Glomerular visceral epithelial cell (primary cell): ENCODE measurements at regions not wholly inside any gene's neighbourhood (a gene's known extent, or its start where the extent isn't known, plus 50 kb on each side); places are given as distances from the start of the nearest gene placed in this dataset.
A peak's percentile ranks its signal among the peaks of the same experiment; 100 is the strongest.

Experiments used
- DNase-seq: peaks from one replicate; pipeline ENCODE4 v3.0.0-alpha.2; 2016; ENCODE audit errors: extremely low spot score

- peak; percentile 49 for DNase-seq
Measured at GRCh38 chr5:74576941-74577456, 63.5 kb downstream of the ENC1 start.

- peak; percentile 84 for DNase-seq
Measured at GRCh38 chr5:74575741-74576538, 64.6 kb downstream of the ENC1 start.

GRCh38 chr5:74570250-74570649 is 70.3 kb downstream of the ENC1 start:
- DNase-seq: no peak

DNA sequence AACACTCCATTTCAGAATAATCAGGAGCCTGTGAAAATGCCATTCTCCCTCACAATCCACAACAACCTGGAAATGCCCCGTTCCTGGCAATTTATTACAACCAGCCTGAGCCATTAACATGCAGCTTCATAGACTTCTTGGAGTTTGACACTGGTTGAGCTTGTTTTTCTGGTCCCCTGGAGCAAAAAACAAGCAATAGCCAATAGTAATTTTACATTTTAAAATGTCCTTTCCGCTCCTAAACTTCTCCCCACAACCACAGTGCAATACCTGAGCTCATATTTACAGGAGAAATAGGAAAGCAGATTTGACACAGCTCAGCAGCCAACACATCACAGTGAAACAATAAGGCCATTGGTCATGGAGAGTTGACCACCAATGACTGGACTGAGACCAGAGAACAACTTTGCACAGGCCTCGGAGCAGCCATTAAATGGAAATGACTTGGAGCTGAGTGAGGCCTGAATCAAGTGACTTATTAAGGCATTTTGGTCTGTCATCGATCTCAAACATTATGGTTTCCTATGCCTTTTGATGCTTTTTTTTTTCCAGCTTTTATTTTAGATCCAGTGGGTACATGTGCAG is 73.0 kb downstream of the ENC1 start:
- DNase-seq: no peak

DNA sequence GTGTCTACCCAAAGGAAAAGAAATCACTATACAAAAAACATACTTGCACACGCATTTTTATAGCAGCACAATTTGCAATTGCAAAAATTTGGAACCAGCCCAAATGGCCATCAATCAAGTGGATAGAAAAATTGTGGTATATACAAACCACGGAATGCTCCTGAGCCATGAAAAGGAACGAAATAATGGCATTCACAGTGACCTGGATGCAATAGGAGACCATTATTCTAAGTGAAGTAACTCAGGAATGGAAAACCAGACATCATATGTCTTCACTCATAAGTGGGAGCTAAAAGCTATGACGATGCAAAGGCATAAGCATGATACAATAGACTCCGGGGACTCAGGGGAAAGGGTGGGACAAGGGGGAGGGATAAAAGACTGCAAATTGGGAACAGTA is 78.4 kb downstream of the ENC1 start:
- peak; percentile 59 for DNase-seq

DNA sequence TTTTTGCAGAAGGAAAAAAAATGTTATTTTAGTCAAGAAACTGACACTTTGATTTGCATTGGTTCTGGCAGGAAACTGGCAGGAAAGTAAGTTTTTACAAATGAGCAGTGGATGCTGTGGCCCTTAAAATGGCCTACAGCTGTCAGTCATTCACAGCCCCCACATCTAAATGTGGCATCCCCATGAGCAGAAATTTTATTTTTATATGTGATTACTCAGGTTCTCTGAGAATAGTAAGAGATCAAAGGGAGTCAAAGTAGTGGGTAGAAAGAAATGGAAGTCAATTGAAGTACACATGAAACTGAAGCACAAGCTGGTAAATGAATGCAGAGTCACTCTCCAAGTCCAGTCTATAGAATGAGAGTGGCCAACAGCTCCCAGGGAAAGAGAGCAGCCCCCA is 80.3 kb downstream of the ENC1 start:
- DNase-seq: no peak

DNA sequence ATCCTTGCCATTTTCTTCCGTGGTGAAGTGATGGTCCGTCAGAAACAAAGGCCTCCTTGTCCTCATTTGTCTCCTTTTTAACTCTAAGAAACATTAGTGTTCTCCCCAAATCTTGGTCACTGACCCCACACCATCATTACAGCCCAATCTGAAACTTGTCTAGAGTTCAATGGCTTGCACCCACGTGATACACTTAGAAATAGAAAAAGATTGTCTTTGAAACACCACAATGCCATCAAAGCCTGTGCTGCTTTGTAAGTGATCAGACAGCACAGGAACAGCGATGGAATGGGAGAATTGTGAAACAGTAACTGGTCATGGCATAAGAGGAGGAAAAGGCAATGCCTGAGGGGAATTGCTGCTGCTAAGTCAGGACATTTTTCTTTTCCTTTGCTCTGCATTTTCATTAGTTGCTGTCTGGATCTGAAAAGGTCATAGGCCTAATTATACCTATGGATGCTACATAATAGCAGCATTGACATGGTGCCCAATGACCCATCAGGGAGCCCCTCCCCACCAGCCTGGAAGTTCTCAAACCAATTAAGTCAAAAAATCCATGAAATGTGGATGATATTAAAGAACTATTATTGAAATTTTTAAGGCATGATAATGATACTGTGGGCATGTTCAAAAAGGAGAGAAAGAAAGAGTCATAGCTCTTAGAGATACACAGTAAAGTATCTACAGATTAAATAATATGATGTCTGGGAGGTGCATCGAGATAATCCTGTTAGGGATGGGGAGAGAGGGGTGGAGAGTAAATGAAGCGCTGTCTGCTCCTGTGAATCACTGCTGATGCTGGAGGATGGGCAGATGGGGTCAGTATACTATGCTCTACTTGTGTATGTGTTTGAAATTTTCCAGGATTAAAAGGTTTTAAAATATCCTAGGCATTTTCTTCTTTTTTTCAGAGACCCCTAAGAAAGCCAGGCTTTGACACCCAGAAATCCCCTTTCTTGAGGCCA is 83.6 kb downstream of the ENC1 start:
- no peak for DNase-seq

- DNase-seq: no peak
Measured at GRCh38 chr5:74556006-74556405, 84.5 kb downstream of the ENC1 start.

DNA sequence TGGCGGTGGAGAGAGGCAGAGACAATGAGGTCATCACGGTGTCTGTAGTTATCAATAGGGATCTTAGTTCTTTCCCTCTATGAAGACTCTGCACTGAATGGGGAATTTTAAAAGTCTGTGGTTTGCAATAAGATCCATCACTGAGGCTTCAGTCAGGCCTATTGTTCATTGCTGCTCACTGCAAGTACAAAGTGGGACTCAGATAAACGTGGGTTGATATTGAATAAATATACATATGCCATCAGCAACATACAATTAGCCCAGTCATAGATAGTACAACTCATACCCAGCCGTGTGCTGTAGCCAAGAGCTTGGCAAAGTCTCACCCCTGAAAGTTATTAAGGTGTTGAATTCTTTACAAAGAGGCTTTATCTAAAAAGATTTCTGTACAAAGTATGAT is 88.4 kb downstream of the ENC1 start:
- no peak for DNase-seq

- no peak for DNase-seq
Measured at GRCh38 chr5:74550927-74551326, 89.6 kb downstream of the ENC1 start.

DNA sequence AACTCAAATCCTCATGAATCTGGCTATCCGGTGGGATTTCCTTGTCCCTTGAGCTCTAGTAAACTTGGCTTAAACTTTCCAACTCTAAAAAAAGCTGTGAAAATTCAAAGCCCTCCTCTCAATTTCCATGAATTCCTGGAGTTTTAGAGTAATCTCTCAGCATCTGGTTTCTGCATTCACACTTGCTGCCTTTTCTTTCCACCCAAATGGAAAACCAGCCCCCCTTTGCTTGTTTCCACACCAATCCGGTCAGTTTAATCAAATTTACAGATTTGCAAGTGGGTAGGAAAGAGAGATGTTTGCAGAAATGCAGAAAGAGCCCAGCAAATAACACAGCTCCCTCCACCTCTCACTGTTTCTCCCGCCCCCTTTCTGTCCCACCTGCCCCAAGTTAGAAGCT is 91.1 kb downstream of the ENC1 start:
- DNase-seq: no peak

DNA sequence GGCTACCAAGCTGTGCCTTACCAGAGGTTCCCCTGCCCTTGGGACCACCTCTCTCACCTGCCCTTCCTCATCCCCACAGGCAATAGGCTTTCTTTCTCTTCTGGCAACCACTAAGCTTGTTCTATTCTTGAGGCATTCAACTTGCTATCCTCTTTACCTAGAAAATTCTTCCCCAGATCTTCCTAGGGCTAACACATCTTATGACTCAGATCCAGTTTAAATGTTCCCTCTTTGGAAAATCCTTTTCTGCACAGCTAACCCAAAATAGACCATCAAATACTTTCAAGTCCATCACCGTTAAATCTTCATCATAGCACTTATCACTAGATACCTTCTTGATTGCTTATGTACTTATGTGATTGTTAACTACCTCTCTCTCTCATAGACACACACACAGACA is 93.7 kb downstream of the ENC1 start:
- DNase-seq: peak; percentile 30

DNA sequence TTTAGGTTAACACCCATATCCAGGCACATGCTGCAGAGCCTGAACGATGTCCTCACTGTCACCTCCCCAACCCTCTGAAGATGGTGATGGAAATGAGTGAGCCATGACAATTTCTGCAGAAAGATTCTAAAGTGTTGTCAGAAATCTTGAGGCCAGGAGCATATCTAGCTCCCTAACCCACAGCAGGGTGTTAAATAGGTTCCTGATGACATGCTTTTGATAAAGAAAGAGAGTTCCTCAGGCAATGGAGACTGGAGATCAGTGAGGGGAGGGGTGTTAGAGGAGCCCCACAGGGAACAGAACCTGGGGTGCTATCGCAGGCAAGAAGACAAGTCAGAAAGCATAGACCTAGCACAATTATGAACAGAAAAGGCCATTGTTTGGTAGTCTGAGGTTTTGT is 95.7 kb downstream of the ENC1 start:
- no peak for DNase-seq

DNA sequence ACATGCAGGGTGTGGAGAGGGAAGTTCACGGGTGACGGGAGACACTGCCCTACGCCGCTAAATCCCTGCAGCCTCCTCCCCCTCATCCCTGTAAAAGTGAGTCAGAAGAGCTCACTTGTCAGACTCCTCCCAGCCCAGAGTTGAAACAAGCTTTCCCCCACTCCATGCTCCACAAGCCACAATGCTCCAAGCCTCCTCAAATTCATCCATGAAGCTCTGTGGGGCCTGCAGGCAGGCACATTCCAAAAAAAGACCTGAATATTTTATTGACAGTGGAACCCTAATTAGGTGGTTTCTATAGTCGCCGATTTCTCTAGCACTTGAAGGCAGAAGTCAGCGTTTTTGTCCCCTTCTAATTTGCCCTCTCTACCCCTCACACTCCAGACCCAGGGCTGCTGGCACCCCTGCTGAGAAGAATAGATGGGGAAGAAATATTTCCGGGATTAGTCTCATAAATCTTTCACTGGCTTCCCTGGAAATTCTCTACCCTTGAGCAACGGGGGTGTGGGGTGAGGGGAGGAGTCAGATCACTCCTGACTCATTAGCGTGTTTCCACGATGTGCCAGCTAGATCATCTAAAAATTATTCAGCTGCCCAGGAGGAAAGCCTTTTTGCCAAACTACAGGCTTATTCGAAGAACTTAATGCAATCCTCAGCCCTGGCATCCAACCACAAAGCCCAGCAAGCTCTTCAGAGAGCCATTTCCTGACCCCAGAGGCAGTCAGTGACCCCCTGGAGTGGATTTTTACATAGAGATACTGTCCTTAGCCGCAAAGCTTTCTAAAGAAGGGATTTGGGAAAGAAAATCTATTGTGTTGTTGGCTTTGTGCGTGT is 97.1 kb downstream of the ENC1 start:
- peak; percentile 99 for DNase-seq

DNA sequence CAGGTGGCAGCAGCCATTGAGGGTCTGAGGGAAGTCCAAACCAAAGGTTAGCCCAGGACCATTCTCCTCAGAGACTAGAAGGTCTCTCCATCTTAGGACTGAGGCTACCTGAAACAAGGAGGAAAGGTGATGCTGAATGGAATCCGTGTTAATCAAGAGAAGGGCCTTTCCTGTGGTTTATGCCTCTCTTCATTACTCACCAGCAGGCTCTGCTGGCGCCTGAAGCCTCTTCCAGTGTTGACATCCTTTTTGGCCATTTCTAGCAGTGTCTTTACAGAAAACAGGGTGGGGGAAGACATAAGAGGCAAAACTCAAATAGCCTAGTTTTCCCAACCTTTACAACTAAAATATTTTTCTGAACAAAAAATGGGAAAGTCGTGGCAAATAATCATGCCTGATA is 98.0 kb downstream of the ENC1 start:
- peak; percentile 52 for DNase-seq

DNA sequence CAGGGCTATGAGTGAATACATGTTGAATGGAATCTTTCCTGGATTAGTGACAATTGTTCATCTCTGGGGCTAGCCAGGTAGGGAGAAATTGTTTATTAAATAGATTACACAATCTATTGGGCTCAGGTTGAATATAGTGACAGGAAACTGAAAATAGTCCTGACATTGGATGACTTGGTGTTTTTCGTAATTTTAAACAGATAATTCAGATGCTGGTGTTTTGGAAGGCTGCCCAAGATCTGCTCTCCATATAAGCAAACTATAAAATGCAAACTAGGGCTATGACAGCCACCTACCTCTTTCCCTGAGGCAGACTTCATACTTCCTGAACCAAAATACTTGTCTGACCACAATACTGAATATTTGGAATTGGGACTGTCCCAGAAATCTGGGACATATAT is 99.1 kb downstream of the ENC1 start:
- DNase-seq: peak; percentile 15

GRCh38 chr5:74540622-74541021 is 99.9 kb downstream of the ENC1 start:
- no peak for DNase-seq

GRCh38 chr5:74539986-74540385 is 100.5 kb downstream of the ENC1 start:
- no peak for DNase-seq

DNA sequence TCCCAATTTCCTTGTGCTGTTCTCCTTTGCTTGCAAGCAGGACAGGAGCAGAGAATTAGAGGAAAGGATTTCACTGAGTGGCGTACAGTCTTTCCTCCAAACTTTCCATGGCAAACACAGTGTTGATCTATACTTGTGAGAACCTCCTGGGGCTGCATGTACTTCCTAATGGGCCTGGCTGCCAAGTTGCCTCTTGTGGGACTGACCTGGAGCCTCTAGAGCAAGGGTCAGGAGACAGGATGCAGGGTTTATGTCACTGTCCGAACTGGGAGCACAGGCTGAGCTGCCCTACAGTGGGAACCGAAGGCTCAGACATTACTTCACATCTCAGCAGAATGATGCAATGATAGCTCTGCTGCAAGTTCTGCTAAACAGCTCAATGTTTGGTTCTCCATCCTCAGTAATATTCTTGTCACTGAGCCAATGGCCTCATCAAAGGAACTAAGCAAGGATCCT is 102.3 kb downstream of the ENC1 start:
- no peak for DNase-seq

DNA sequence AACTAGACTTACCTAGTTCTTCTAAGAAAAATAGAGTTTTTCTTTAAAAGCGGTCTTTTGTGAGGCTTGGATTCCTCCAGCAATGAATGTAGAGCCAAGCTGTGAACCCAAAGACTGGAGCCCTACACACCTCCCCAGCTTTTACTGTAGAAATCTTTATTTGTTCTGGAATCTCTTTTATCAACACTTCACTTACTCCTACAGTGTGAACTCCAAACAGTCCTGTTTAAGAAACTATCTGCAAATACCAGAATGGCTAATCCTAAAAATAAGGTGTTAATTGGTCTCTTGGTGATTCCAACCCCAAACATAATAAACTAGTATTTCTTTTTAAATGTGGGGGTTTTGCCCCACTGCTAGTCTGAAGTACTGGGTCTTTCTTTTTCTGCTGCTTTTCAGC is 103.9 kb downstream of the ENC1 start:
- DNase-seq: no peak

DNA sequence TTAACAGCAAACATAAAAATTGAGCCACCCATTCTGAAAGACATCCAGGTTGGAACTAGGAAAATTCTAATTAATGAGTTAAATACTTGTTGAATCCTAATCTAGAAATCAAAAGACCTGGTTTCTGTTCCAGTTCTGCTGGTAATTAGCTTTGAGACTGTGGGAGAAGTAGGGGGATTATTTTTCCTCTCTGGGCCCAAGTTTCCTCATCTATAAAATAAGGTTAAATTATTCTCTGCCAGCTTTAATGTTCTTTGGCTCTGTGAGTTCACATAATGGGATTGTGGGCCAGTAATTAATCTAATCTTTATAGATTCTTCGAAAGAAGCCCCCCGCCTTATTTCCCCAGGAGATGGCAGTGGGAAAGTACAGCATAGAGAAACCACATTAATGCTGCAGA is 104.6 kb downstream of the ENC1 start:
- no peak for DNase-seq
